K562 (cell line): ENCODE measurements at regions not wholly inside any gene's neighbourhood (a gene's known extent, or its start where the extent isn't known, plus 50 kb on each side); places are given as distances from the start of the nearest gene placed in this dataset.

ENCODE experiments used
- BRF1 ChIP-seq: IDR thresholded peaks from 3 replicates; pipeline ENCODE4 v1.6.1; 2011; ENCODE audit warnings: borderline replicate concordance, mild to moderate bottlenecking; ENCODE audit not compliant: insufficient read length; ENCODE audit errors: extremely low read depth
- CREB5 ChIP-seq: fragments of 250-450 bp; sonication (Bioruptor Pico); IDR thresholded peaks from 2 replicates; pipeline ENCODE4 v1.5.0; 2020; ENCODE audit warnings: mild to moderate bottlenecking
- EGR1 ChIP-seq: fragments of 450-650 bp; conservative IDR thresholded peaks from 2 replicates; pipeline ENCODE4 v1.6.1; 2017; ENCODE audit warnings: mild to moderate bottlenecking
- GATAD2A ChIP-seq: fragments of 450-650 bp; IDR thresholded peaks from 2 replicates; pipeline ENCODE4 v1.6.1; 2017
- MCM7 ChIP-seq, 2 experiments: fragments of 450-650 bp; IDR thresholded peaks; 2 replicates each; pipeline ENCODE4 v1.6.1; 2016 to 2018
- MECOM ChIP-seq: fragments of 250-450 bp; sonication (Bioruptor Pico); IDR thresholded peaks from 2 replicates; pipeline ENCODE4 v1.8.0; 2022; ENCODE audit warnings: inconsistent platforms
- MEF2D ChIP-seq: conservative IDR thresholded peaks from 2 replicates; pipeline ENCODE4 v1.6.1; 2016; ENCODE audit warnings: low read depth, missing genetic modification characterization, missing compliant biosample characterization
- NBN ChIP-seq: fragments of 450-650 bp; IDR thresholded peaks from 2 replicates; pipeline ENCODE4 v1.6.1; 2016; ENCODE audit warnings: low read depth, mild to moderate bottlenecking
- NFRKB ChIP-seq: fragments of 450-650 bp; IDR thresholded peaks from 2 replicates; pipeline ENCODE4 v1.6.1; 2016; ENCODE audit warnings: low read depth
- NR3C1 ChIP-seq: sonication (generic); formaldehyde crosslinking; IDR thresholded peaks from 2 replicates; pipeline ENCODE4 v1.8.1; 2022; ENCODE audit warnings: missing genetic modification reagents
- NRF1 ChIP-seq, 2 experiments: fragments of 450-650 bp; IDR thresholded peaks in 1 of 2; conservative IDR thresholded peaks in 1 of 2; 2 replicates each; pipeline ENCODE4 v1.6.1; 2014; ENCODE audit warnings: mild to moderate bottlenecking in 2 of 2
- PHB2 ChIP-seq: fragments of 450-650 bp; IDR thresholded peaks from 2 replicates; pipeline ENCODE4 v1.6.1; 2017; ENCODE audit warnings: low read depth
- PHF21A ChIP-seq: fragments of 450-650 bp; IDR thresholded peaks from 2 replicates; pipeline ENCODE4 v1.6.1; 2017; ENCODE audit warnings: low read depth, borderline replicate concordance
- PURB ChIP-seq: sonication (generic); formaldehyde crosslinking; IDR thresholded peaks from 2 replicates; pipeline ENCODE4 v1.9.0; 2021; ENCODE audit warnings: low read depth, mild to moderate bottlenecking, missing genetic modification reagents
- RFX5 ChIP-seq: IDR thresholded peaks from 2 replicates; pipeline ENCODE4 v1.6.1; 2011; ENCODE audit warnings: low read depth, mild to moderate bottlenecking, improper control_type of control experiment, low read length
- SLC30A9 ChIP-seq: fragments of 250-450 bp; sonication (Bioruptor Pico); IDR thresholded peaks from 2 replicates; pipeline ENCODE4 v1.8.0; 2022; ENCODE audit warnings: mild to moderate bottlenecking, moderate library complexity
- XRCC3 ChIP-seq: fragments of 450-650 bp; IDR thresholded peaks from 2 replicates; pipeline ENCODE4 v1.6.1; 2017; ENCODE audit warnings: mild to moderate bottlenecking, moderate library complexity
- ZNF282 ChIP-seq: sonication (generic); formaldehyde crosslinking; IDR thresholded peaks from 2 replicates; pipeline ENCODE4 v1.8.1; 2023; ENCODE audit warnings: missing genetic modification reagents
- ZNF583 ChIP-seq: fragments of 250-450 bp; sonication (Bioruptor Pico); IDR thresholded peaks from 2 replicates; pipeline ENCODE4 v1.4.0; 2020
- ZNF766 ChIP-seq: fragments of 200-800 bp; sonication (Bioruptor generic); conservative IDR thresholded peaks from 2 replicates; pipeline ENCODE4 v1.6.1; 2016; ENCODE audit warnings: missing genetic modification characterization, missing compliant biosample characterization
- ZNF79 ChIP-seq: fragments of 250-450 bp; sonication (Bioruptor Pico); IDR thresholded peaks from 2 replicates; pipeline ENCODE4 v1.4.0; 2020; ENCODE audit warnings: low read depth, mild to moderate bottlenecking, moderate library complexity
- TF ChIP-seq, protein P1 (sequence below): sonication (generic); formaldehyde crosslinking; IDR thresholded peaks from 2 replicates; pipeline ENCODE4 v1.8.0; 2023; ENCODE audit warnings: mild to moderate bottlenecking, missing genetic modification reagents
- TF ChIP-seq, protein P2 (sequence below): sonication (generic); formaldehyde crosslinking; IDR thresholded peaks from 2 replicates; pipeline ENCODE4 v1.8.1; 2022; ENCODE audit warnings: missing genetic modification reagents
- TF ChIP-seq, protein P3 (sequence below): fragments of 200-800 bp; sonication (Bioruptor generic); IDR thresholded peaks from 2 replicates; pipeline ENCODE4 v1.6.1; 2017; ENCODE audit warnings: missing genetic modification characterization, missing compliant biosample characterization
- TF ChIP-seq, protein P4 (sequence below): IDR thresholded peaks from 2 replicates; pipeline ENCODE4 v1.6.1; 2011; ENCODE audit not compliant: insufficient read length; ENCODE audit errors: extremely low read depth

GRCh38 chr21:35438643-35439404 lies 389.7 kb upstream of the RUNX1 start (continued):
- TF ChIP-seq NR3C1 (CRISPR knock-in tag), result no peak
- TF ChIP-seq MECOM, result no peak
- TF ChIP-seq PHB2, result no peak
- no peak for TF ChIP-seq EGR1
- TF ChIP-seq MCM7 (IDR thresholded peaks at IDR 0.05), result no peak
- no peak for TF ChIP-seq CREB5
- TF ChIP-seq, protein P1, sequence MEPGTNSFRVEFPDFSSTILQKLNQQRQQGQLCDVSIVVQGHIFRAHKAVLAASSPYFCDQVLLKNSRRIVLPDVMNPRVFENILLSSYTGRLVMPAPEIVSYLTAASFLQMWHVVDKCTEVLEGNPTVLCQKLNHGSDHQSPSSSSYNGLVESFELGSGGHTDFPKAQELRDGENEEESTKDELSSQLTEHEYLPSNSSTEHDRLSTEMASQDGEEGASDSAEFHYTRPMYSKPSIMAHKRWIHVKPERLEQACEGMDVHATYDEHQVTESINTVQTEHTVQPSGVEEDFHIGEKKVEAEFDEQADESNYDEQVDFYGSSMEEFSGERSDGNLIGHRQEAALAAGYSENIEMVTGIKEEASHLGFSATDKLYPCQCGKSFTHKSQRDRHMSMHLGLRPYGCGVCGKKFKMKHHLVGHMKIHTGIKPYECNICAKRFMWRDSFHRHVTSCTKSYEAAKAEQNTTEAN (CRISPR knock-in tag), result no peak
- peak; percentile 99 for TF ChIP-seq ZNF766
- TF ChIP-seq, protein P2, sequence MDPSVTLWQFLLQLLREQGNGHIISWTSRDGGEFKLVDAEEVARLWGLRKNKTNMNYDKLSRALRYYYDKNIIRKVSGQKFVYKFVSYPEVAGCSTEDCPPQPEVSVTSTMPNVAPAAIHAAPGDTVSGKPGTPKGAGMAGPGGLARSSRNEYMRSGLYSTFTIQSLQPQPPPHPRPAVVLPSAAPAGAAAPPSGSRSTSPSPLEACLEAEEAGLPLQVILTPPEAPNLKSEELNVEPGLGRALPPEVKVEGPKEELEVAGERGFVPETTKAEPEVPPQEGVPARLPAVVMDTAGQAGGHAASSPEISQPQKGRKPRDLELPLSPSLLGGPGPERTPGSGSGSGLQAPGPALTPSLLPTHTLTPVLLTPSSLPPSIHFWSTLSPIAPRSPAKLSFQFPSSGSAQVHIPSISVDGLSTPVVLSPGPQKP (CRISPR knock-in tag), result no peak
- TF ChIP-seq ZNF583, result no peak
- no peak for TF ChIP-seq ZNF79 (CRISPR knock-in tag)
- TF ChIP-seq MEF2D (tag), result no peak
- no peak for TF ChIP-seq PHF21A
- TF ChIP-seq PURB (CRISPR knock-in tag), result no peak
- no peak for TF ChIP-seq RFX5
- no peak for TF ChIP-seq NFRKB
- TF ChIP-seq, protein P3, sequence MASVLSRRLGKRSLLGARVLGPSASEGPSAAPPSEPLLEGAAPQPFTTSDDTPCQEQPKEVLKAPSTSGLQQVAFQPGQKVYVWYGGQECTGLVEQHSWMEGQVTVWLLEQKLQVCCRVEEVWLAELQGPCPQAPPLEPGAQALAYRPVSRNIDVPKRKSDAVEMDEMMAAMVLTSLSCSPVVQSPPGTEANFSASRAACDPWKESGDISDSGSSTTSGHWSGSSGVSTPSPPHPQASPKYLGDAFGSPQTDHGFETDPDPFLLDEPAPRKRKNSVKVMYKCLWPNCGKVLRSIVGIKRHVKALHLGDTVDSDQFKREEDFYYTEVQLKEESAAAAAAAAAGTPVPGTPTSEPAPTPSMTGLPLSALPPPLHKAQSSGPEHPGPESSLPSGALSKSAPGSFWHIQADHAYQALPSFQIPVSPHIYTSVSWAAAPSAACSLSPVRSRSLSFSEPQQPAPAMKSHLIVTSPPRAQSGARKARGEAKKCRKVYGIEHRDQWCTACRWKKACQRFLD (CRISPR knock-in tag), result no peak
- no peak for TF ChIP-seq XRCC3
- no peak for TF ChIP-seq NBN
- TF ChIP-seq BRF1, result no peak
- no peak for TF ChIP-seq NRF1 (conservative IDR thresholded peaks at IDR 0.05 in 1 of 2, IDR thresholded peaks at IDR 0.05 in 1 of 2)
- TF ChIP-seq, protein P4, sequence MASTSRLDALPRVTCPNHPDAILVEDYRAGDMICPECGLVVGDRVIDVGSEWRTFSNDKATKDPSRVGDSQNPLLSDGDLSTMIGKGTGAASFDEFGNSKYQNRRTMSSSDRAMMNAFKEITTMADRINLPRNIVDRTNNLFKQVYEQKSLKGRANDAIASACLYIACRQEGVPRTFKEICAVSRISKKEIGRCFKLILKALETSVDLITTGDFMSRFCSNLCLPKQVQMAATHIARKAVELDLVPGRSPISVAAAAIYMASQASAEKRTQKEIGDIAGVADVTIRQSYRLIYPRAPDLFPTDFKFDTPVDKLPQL, result no peak
- no peak for TF ChIP-seq ZNF282 (CRISPR knock-in tag)
- no peak for TF ChIP-seq SLC30A9 (CRISPR knock-in tag)
- no peak for TF ChIP-seq GATAD2A
